Panc1 (cell line): ENCODE measurements at regions not wholly inside any gene's neighbourhood (a gene's known extent, or its start where the extent isn't known, plus 50 kb on each side); places are given as distances from the start of the nearest gene placed in this dataset.

Source experiments
- CTCF ChIP-seq: fragments of 450-650 bp; IDR thresholded peaks from 2 replicates; pipeline ENCODE4 v1.5.1; 2017; ENCODE audit warnings: mild to moderate bottlenecking
- POLR2AphosphoS5 ChIP-seq: IDR thresholded peaks from 2 replicates; pipeline ENCODE4 v1.6.1; 2012; ENCODE audit warnings: mild to moderate bottlenecking, low read depth, low read length, moderate library complexity
- REST ChIP-seq, 2 experiments: IDR thresholded peaks; 2 replicates each; pipeline ENCODE4 v1.6.1; 2011 to 2012; ENCODE audit warnings: low read depth in 2 of 2, control low read depth in 1 of 2, low read length in 1 of 2, mild to moderate bottlenecking in 1 of 2, moderate library complexity in 1 of 2; ENCODE audit not compliant: insufficient read depth in 1 of 2
- SIN3A ChIP-seq: IDR thresholded peaks from 2 replicates; pipeline ENCODE4 v1.6.1; 2012; ENCODE audit warnings: low read depth, mild to moderate bottlenecking, low read length, moderate library complexity, borderline replicate concordance; ENCODE audit not compliant: insufficient read depth
- TCF7L2 ChIP-seq: IDR thresholded peaks from 2 replicates; pipeline ENCODE4 v1.6.1; 2011; ENCODE audit warnings: mild to moderate bottlenecking, low read depth, low read length, inconsistent platforms

GRCh38 chr2:134191835-134192234 lies 62.0 kb upstream of the MGAT5 start:
- TF ChIP-seq CTCF = no peak
- TF ChIP-seq REST (IDR thresholded peaks at IDR 0.05; ENCODE audit: insufficient read depth in 1 of 2, low read depth in 2 of 2, low read length in 1 of 2) = no peak
- no peak for TF ChIP-seq SIN3A
- TF ChIP-seq POLR2AphosphoS5 = no peak
- no peak for TF ChIP-seq TCF7L2
